ENCODE measurements at regions not wholly inside any gene's neighbourhood (a gene's known extent, or its start where the extent isn't known, plus 50 kb on each side); places are given as distances from the start of the nearest gene placed in this dataset.

DNA sequence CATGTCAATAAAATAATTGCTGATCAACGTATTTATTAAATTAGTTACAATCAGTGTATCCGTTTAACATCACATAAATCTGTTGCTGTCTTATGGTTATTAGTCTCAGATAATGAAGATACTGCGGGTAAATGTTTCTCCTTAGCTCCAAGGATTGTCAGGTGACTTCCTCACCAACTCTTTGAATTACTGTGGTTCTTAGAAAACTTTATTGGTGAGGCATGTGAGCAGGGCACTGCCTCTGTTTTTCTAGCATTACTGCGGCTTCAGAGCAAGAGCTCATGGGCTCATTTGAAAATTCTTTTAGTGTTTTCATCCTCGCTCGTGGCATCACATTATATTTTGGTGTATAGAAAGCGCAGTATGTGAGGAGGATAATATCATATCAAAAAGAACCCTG, 555.9 kb downstream of the LMO4 start (continued):
- TF ChIP-seq, protein P1, sequence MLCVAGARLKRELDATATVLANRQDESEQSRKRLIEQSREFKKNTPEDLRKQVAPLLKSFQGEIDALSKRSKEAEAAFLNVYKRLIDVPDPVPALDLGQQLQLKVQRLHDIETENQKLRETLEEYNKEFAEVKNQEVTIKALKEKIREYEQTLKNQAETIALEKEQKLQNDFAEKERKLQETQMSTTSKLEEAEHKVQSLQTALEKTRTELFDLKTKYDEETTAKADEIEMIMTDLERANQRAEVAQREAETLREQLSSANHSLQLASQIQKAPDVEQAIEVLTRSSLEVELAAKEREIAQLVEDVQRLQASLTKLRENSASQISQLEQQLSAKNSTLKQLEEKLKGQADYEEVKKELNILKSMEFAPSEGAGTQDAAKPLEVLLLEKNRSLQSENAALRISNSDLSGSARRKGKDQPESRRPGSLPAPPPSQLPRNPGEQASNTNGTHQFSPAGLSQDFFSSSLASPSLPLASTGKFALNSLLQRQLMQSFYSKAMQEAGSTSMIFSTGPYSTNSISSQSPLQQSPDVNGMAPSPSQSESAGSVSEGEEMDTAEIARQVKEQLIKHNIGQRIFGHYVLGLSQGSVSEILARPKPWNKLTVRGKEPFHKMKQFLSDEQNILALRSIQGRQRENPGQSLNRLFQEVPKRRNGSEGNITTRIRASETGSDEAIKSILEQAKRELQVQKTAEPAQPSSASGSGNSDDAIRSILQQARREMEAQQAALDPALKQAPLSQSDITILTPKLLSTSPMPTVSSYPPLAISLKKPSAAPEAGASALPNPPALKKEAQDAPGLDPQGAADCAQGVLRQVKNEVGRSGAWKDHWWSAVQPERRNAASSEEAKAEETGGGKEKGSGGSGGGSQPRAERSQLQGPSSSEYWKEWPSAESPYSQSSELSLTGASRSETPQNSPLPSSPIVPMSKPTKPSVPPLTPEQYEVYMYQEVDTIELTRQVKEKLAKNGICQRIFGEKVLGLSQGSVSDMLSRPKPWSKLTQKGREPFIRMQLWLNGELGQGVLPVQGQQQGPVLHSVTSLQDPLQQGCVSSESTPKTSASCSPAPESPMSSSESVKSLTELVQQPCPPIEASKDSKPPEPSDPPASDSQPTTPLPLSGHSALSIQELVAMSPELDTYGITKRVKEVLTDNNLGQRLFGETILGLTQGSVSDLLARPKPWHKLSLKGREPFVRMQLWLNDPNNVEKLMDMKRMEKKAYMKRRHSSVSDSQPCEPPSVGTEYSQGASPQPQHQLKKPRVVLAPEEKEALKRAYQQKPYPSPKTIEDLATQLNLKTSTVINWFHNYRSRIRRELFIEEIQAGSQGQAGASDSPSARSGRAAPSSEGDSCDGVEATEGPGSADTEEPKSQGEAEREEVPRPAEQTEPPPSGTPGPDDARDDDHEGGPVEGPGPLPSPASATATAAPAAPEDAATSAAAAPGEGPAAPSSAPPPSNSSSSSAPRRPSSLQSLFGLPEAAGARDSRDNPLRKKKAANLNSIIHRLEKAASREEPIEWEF (IDR thresholded peaks at IDR 0.05; ENCODE audit: insufficient replicate concordance, low read depth, low read length), result no peak
- no peak for TF ChIP-seq SUZ12 (IDR thresholded peaks at IDR 0.05; ENCODE audit: unreplicated experiment)

DNA sequence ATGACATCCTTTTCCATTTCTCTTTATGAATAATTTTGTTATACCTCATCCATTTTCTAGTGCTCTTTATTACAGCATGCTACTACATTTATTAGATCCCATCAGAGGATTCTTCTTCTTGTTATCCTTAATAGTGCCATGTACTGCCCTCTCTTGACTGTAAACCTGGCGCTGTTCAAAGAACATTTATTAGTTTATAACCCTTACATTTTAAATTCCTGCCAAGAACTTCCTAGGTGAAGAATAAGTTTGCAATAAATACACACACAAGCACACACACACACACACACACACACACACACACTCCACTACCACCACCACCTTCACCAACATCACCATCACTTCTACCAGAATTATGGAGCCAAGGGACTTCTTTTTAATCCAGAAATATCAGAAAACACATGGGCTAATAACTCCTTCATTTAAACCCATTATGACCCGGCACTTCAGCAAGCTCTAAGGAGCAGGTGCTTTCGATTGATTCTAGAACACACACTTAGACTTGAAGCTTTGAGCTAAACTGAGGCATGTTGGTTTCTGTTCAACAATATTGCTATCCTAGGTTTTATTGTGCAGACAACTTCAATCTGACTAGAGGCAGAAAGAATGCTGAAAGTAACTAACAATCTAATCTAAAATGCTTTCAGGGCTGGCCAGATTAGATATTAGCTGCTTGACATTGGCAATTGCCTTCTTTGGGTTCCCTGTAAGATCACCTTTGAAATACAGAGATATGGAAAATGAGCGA, 556.8 kb downstream of the LMO4 start:
- Histone ChIP-seq H3K27me3 (replicated peaks in 1 of 2; ENCODE audit: control insufficient read depth in 2 of 2, insufficient read depth in 2 of 2, low read length in 1 of 2) (no peaks in the 10 kb centered on the region), H3K9me3 (replicated peaks; ENCODE audit: control insufficient read depth, insufficient read depth, low read length) (no peaks in the 10 kb centered on the region), H3K9ac (ENCODE audit: control insufficient read depth, insufficient read depth, low read length) (no peak overlapping the region), H3K4me1 (ENCODE audit: control insufficient read depth, insufficient read depth, low read length) (no peaks in the 10 kb centered on the region), H3K27ac (ENCODE audit: control insufficient read depth, insufficient read depth) (no peak overlapping the region), H4K20me1 (ENCODE audit: control insufficient read depth, insufficient read depth) (no peaks in the 10 kb centered on the region), H2AFZ (ENCODE audit: control insufficient read depth, low read depth, low read length) (no peak overlapping the region), H3K4me2 (ENCODE audit: control insufficient read depth, insufficient read depth) (no peak overlapping the region), H3K4me3 (no peak overlapping the region), H3K36me3 (ENCODE audit: control insufficient read depth in 2 of 2, insufficient read depth in 2 of 2, low read length in 1 of 2) (no peaks in the 10 kb centered on the region), H3K79me2 (ENCODE audit: control insufficient read depth, insufficient read depth, low read length) (no peaks in the 10 kb centered on the region)
- TF ChIP-seq NFYA (IDR thresholded peaks at IDR 0.05; ENCODE audit: borderline replicate concordance, low read depth, low read length), result no peak
- TF ChIP-seq, protein P2, sequence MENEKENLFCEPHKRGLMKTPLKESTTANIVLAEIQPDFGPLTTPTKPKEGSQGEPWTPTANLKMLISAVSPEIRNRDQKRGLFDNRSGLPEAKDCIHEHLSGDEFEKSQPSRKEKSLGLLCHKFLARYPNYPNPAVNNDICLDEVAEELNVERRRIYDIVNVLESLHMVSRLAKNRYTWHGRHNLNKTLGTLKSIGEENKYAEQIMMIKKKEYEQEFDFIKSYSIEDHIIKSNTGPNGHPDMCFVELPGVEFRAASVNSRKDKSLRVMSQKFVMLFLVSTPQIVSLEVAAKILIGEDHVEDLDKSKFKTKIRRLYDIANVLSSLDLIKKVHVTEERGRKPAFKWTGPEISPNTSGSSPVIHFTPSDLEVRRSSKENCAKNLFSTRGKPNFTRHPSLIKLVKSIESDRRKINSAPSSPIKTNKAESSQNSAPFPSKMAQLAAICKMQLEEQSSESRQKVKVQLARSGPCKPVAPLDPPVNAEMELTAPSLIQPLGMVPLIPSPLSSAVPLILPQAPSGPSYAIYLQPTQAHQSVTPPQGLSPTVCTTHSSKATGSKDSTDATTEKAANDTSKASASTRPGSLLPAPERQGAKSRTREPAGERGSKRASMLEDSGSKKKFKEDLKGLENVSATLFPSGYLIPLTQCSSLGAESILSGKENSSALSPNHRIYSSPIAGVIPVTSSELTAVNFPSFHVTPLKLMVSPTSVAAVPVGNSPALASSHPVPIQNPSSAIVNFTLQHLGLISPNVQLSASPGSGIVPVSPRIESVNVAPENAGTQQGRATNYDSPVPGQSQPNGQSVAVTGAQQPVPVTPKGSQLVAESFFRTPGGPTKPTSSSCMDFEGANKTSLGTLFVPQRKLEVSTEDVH (IDR thresholded peaks at IDR 0.05; ENCODE audit: low read depth, partially characterized antibody), result no peak
- no peak for DNase-seq (ENCODE audit: low read depth, low spot score)
- CTCF ChIA-PET, result no interaction called here
- POLR2A ChIA-PET, result no interaction called here
- 16% methylated on average over 4 of the region's 4 CpGs for WGBS (ENCODE audit: insufficient coverage, insufficient replicate concordance, low lambda C conversion rate, missing lambda C conversion rate)
- SMC1A ChIA-PET (ENCODE audit: uncharacterized antibody, unreplicated experiment), result no interaction called here
- in situ Hi-C loops (cut with MboI) (no loop called here), intact Hi-C loops (cut with micrococcal nuclease; ENCODE audit: unreplicated experiment) (no loop called here)
- FAIRE-seq, result no peak
- BruUV-seq (replicated peaks), result no TSS peak
- RAD21 ChIA-PET (ENCODE audit: unreplicated experiment), result no interaction called here
- no peak for ATAC-seq

Data from GM12878 (cell line).